Erythroblast (primary cell): ENCODE measurements at regions not wholly inside any gene's neighbourhood (a gene's known extent, or its start where the extent isn't known, plus 50 kb on each side); places are given as distances from the start of the nearest gene placed in this dataset.

Source experiments
- GATA1 ChIP-seq: IDR thresholded peaks from 2 replicates; pipeline ENCODE4 v1.6.1; 2011; ENCODE audit warnings: low read depth, mild to moderate bottlenecking, control low read depth, low read length, moderate library complexity
- POLR2A ChIP-seq: IDR thresholded peaks from 2 replicates; pipeline ENCODE4 v1.6.1; 2011; ENCODE audit warnings: mild to moderate bottlenecking, low read length

DNA sequence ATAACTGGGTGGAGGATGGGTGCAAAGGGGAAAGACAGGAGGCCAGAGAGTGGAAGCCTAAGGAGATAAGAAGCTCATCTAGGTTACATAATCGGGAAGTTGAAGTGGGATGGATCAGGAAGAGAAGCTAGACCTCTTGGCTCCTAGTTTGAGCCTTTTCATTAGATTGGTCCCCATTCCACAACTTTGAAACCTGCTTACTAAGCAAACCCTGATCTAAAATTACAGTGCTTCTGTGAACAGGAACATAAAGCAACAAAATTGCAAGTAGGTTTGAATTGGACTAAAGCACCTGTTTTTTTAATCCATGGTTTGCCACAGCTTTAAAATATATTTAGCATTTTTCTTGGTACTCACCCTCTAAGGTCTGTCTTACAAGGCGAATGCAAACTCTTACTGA, 80.4 kb upstream of the EED start:
- TF ChIP-seq POLR2A, result no peak
- no peak for TF ChIP-seq GATA1
